Neural progenitor cell (in vitro differentiated cells): ENCODE measurements at regions not wholly inside any gene's neighbourhood (a gene's known extent, or its start where the extent isn't known, plus 50 kb on each side); places are given as distances from the start of the nearest gene placed in this dataset.

Experiments used
- DNase-seq: peaks from one replicate; pipeline ENCODE4 v3.0.0-alpha.2; 2016; ENCODE audit warnings: low spot score
- H2AFZ ChIP-seq: fragments of 200-600 bp; sonication (generic); replicated peaks from 2 replicates; pipeline ENCODE4 v1.6.1; 2016; ENCODE audit warnings: antibody characterized with exemption
- H3F3A ChIP-seq: fragments of 200-600 bp; sonication (generic); 2 replicates; pipeline ENCODE4 v1.6.1; 2016; ENCODE audit warnings: antibody characterized with exemption, low read depth
- H3K27ac ChIP-seq: fragments of 200-600 bp; sonication (generic); 2 replicates; pipeline ENCODE4 v1.5.1; 2016; ENCODE audit warnings: mild to moderate bottlenecking
- H3K27me3 ChIP-seq: fragments of 200-600 bp; sonication (generic); 2 replicates; pipeline ENCODE4 v1.6.1; 2016; ENCODE audit warnings: mild to moderate bottlenecking, moderate library complexity
- H3K36me3 ChIP-seq: fragments of 200-600 bp; sonication (generic); 2 replicates; pipeline ENCODE4 v1.5.1; 2016
- H3K4me1 ChIP-seq: fragments of 200-600 bp; sonication (generic); 2 replicates; pipeline ENCODE4 v1.6.1; 2016; ENCODE audit warnings: mixed run types
- H3K4me2 ChIP-seq: fragments of 200-600 bp; sonication (generic); 2 replicates; pipeline ENCODE4 v1.6.1; 2016
- H3K4me3 ChIP-seq: fragments of 200-600 bp; sonication (generic); 2 replicates; pipeline ENCODE4 v1.5.1; 2016
- H3K79me2 ChIP-seq: fragments of 200-600 bp; sonication (generic); 2 replicates; pipeline ENCODE4 v1.6.1; 2016; ENCODE audit warnings: low read depth
- H3K9ac ChIP-seq: fragments of 200-600 bp; sonication (generic); 2 replicates; pipeline ENCODE4 v1.6.1; 2016
- H3K9me3 ChIP-seq: fragments of 200-600 bp; sonication (generic); 2 replicates; pipeline ENCODE4 v1.5.1; 2016; ENCODE audit warnings: low read depth
- H4K20me1 ChIP-seq: fragments of 200-600 bp; sonication (generic); 2 replicates; pipeline ENCODE4 v1.6.1; 2016; ENCODE audit warnings: low read depth
- H3K27ac Mint-ChIP-seq: 3 replicates; pipeline ENCODE4 v1.8.0; 2021; ENCODE audit warnings: mixed read lengths
- H3K27me3 Mint-ChIP-seq: 2 replicates; pipeline ENCODE4 v1.8.0; 2022; ENCODE audit warnings: low read depth, mild to moderate bottlenecking, inconsistent platforms, moderate library complexity, mixed read lengths; ENCODE audit not compliant: insufficient read depth
- H3K36me3 Mint-ChIP-seq: 3 replicates; pipeline ENCODE4 v1.8.0; 2021; ENCODE audit warnings: mixed read lengths
- H3K4me1 Mint-ChIP-seq: 3 replicates; pipeline ENCODE4 v1.8.0; 2021; ENCODE audit warnings: mixed read lengths
- H3K4me3 Mint-ChIP-seq: 3 replicates; pipeline ENCODE4 v1.8.0; 2021; ENCODE audit warnings: mild to moderate bottlenecking, moderate library complexity, mixed read lengths
- H3K9me3 Mint-ChIP-seq: 3 replicates; pipeline ENCODE4 v1.8.0; 2020; ENCODE audit warnings: mixed read lengths
- CTCF ChIP-seq: fragments of 200-600 bp; sonication (generic); IDR thresholded peaks from 2 replicates; pipeline ENCODE4 v1.5.1; 2017; ENCODE audit warnings: antibody characterized with exemption, mild to moderate bottlenecking
- EZH2 ChIP-seq: fragments of 200-600 bp; sonication (generic); IDR thresholded peaks from 2 replicates; pipeline ENCODE4 v1.6.1; 2017; ENCODE audit warnings: antibody characterized with exemption, mild to moderate bottlenecking, moderate library complexity
- EZH2phosphoT487 ChIP-seq: fragments of 200-600 bp; sonication (generic); IDR thresholded peaks from 2 replicates; pipeline ENCODE4 v1.6.1; 2017; ENCODE audit warnings: antibody characterized with exemption

GRCh38 chr6:22099923-22100322 lies 196.9 kb downstream of the PRL start:
- Mint-ChIP-seq H3K9me3 (peaks cover 10% of the 10 kb centered on the region), H3K4me1 (peaks cover 10% of the 10 kb centered on the region), H3K4me3 (no peak overlapping the region), H3K27ac (no peak overlapping the region), H3K36me3 (peaks cover 26% of the 10 kb centered on the region), H3K27me3 (no peaks in the 10 kb centered on the region)
- Histone ChIP-seq H2AFZ (no peak overlapping the region), H3K4me2 (no peak overlapping the region), H3F3A (no peaks in the 10 kb centered on the region), H4K20me1 (no peaks in the 10 kb centered on the region), H3K36me3 (no peaks in the 10 kb centered on the region), H3K27ac (no peak overlapping the region), H3K79me2 (no peaks in the 10 kb centered on the region), H3K4me1 (no peaks in the 10 kb centered on the region), H3K9ac (no peak overlapping the region), H3K27me3 (no peaks in the 10 kb centered on the region), H3K4me3 (no peak overlapping the region), H3K9me3 (no peaks in the 10 kb centered on the region)
- no peak for DNase-seq
- no peak for TF ChIP-seq EZH2phosphoT487
- TF ChIP-seq EZH2 = no peak
- TF ChIP-seq CTCF = no peak

- H3K4me1 Mint-ChIP-seq = peaks cover 10% of the 10 kb centered on the region
- Histone ChIP-seq H3K9me3 (no peaks in the 10 kb centered on the region), H3K79me2 (no peaks in the 10 kb centered on the region), H3K4me1 (no peaks in the 10 kb centered on the region), H3K27me3 (no peaks in the 10 kb centered on the region), H3K4me3 (no peak overlapping the region), H2AFZ (no peak overlapping the region), H3K9ac (no peak overlapping the region), H4K20me1 (no peaks in the 10 kb centered on the region), H3K36me3 (no peaks in the 10 kb centered on the region), H3F3A (no peaks in the 10 kb centered on the region), H3K27ac (no peak overlapping the region), H3K4me2 (no peak overlapping the region)
- H3K27ac Mint-ChIP-seq = no peak overlapping the region
- TF ChIP-seq EZH2 = no peak
- peaks cover 10% of the 10 kb centered on the region for H3K9me3 Mint-ChIP-seq
- peaks cover 21% of the 10 kb centered on the region for H3K36me3 Mint-ChIP-seq
- no peak for DNase-seq
- H3K4me3 Mint-ChIP-seq = no peak overlapping the region
- no peaks in the 10 kb centered on the region for H3K27me3 Mint-ChIP-seq
These were observed 195.7 kb downstream of the PRL start for GRCh38 chr6:22101163-22101562.

- H3K9me3 Mint-ChIP-seq = peaks cover 10% of the 10 kb centered on the region
- no peaks in the 10 kb centered on the region for H4K20me1 ChIP-seq
- TF ChIP-seq CTCF = no peak
- no peak for TF ChIP-seq EZH2
- TF ChIP-seq EZH2phosphoT487 = no peak
- no peaks in the 10 kb centered on the region for H3K79me2 ChIP-seq
- H3K4me2 ChIP-seq = no peak overlapping the region
- H3K4me1 ChIP-seq = no peaks in the 10 kb centered on the region
- no peak overlapping the region for H3K27ac Mint-ChIP-seq
- H3F3A ChIP-seq = no peaks in the 10 kb centered on the region
- H3K27ac ChIP-seq = no peak overlapping the region
- H3K9me3 ChIP-seq = no peaks in the 10 kb centered on the region
- no peak overlapping the region for H3K4me3 Mint-ChIP-seq
- H3K9ac ChIP-seq = no peak overlapping the region
- H3K36me3 Mint-ChIP-seq = peaks cover 21% of the 10 kb centered on the region
- DNase-seq = no peak
- no peaks in the 10 kb centered on the region for H3K36me3 ChIP-seq
- no peak overlapping the region for H3K4me3 ChIP-seq
- no peaks in the 10 kb centered on the region for H3K27me3 ChIP-seq
- peaks cover 10% of the 10 kb centered on the region for H3K4me1 Mint-ChIP-seq
- no peak overlapping the region for H2AFZ ChIP-seq
- H3K27me3 Mint-ChIP-seq = no peaks in the 10 kb centered on the region
These were observed 194.2 kb downstream of the PRL start for GRCh38 chr6:22102671-22103070.

DNA sequence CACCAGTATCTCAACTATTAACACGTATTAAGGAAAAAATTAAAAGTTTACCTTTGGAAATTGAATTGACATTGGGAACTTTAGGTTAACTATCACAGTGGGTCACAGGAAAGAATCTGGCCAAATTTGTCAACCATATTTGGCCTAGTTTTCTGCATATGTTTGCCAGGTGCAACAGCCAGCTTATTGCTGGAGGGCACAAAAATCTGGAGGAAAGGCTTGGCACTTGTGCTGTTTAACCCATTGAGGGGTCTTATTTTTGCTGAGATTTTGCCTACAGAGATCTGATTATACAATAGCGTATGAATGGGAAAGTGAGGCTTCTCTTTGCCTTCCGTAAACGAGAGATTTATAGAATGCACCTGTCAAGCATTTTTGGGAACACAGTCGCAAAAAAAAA lies 190.4 kb downstream of the PRL start:
- no peak overlapping the region for H3K4me3 ChIP-seq
- no peaks in the 10 kb centered on the region for H4K20me1 ChIP-seq
- H3K4me1 ChIP-seq = no peaks in the 10 kb centered on the region
- H3K27me3 ChIP-seq = no peaks in the 10 kb centered on the region
- H3K9me3 ChIP-seq = no peaks in the 10 kb centered on the region
- no peak overlapping the region for H3K9ac ChIP-seq
- Mint-ChIP-seq H3K9me3 (peaks cover 9% of the 10 kb centered on the region), H3K27me3 (no peaks in the 10 kb centered on the region), H3K4me3 (no peak overlapping the region), H3K27ac (no peak overlapping the region), H3K36me3 (peaks cover 28% of the 10 kb centered on the region), H3K4me1 (no peaks in the 10 kb centered on the region)
- no peaks in the 10 kb centered on the region for H3K79me2 ChIP-seq
- no peaks in the 10 kb centered on the region for H3K36me3 ChIP-seq
- no peak overlapping the region for H2AFZ ChIP-seq
- H3F3A ChIP-seq = no peaks in the 10 kb centered on the region
- no peak overlapping the region for H3K27ac ChIP-seq
- no peak for DNase-seq
- no peak overlapping the region for H3K4me2 ChIP-seq
- TF ChIP-seq EZH2 = no peak
- no peak for TF ChIP-seq CTCF
- no peak for TF ChIP-seq EZH2phosphoT487
